Germinal center (tissue), 1 donor: ENCODE measurements at regions not wholly inside any gene's neighbourhood (a gene's known extent, or its start where the extent isn't known, plus 50 kb on each side); places are given as distances from the start of the nearest gene placed in this dataset.
"Not testable (repeated sequence)": the region's sequence is repeated elsewhere in the genome, so short reads cannot be mapped to it uniquely, and the experiment has no call there.

Source experiments
- DNase-seq: peaks from one replicate; pipeline ENCODE4 v3.0.0; 2012; ENCODE audit warnings: mixed read lengths, low spot score

GRCh38 chr3:181609030-181609767, 102.5 kb upstream of the SOX2 start:
- no peak for DNase-seq

GRCh38 chr3:181604267-181604666, 107.5 kb upstream of the SOX2 start:
- no peak for DNase-seq

- no peak for DNase-seq
These were observed 115.6 kb upstream of the SOX2 start for GRCh38 chr3:181596126-181596525.

GRCh38 chr3:181590939-181591338, 120.8 kb upstream of the SOX2 start:
- not testable (repeated sequence) for DNase-seq

GRCh38 chr3:181582619-181583018, 129.1 kb upstream of the SOX2 start:
- no peak for DNase-seq

- DNase-seq, result no peak
These were observed 130.1 kb upstream of the SOX2 start for GRCh38 chr3:181581656-181582055.

GRCh38 chr3:181578743-181579142, 133.0 kb upstream of the SOX2 start:
- DNase-seq, result no peak

GRCh38 chr3:181572432-181572831, 139.3 kb upstream of the SOX2 start:
- no peak for DNase-seq

GRCh38 chr3:181570472-181570871, 141.3 kb upstream of the SOX2 start:
- no peak for DNase-seq

GRCh38 chr3:181569356-181569940, 142.3 kb upstream of the SOX2 start:
- DNase-seq, result no peak

- DNase-seq, result no peak
These were observed 143.0 kb upstream of the SOX2 start for GRCh38 chr3:181568693-181569092.

- DNase-seq, result no peak
These were observed 143.5 kb upstream of the SOX2 start for GRCh38 chr3:181568248-181568647.

- no peak for DNase-seq
These were observed 144.2 kb upstream of the SOX2 start for GRCh38 chr3:181567311-181568075.

GRCh38 chr3:181565416-181565815, 146.3 kb upstream of the SOX2 start:
- DNase-seq, result no peak

- no peak for DNase-seq
These were observed 147.5 kb upstream of the SOX2 start for GRCh38 chr3:181564222-181564621.

- DNase-seq, result no peak
These were observed 150.3 kb upstream of the SOX2 start for GRCh38 chr3:181561139-181562031.

- no peak for DNase-seq
These were observed 152.9 kb upstream of the SOX2 start for GRCh38 chr3:181558870-181559269.

GRCh38 chr3:181555681-181556080, 156.0 kb upstream of the SOX2 start:
- DNase-seq, result no peak

GRCh38 chr3:181554233-181554765, 157.4 kb upstream of the SOX2 start:
- DNase-seq, result no peak

- no peak for DNase-seq
These were observed 162.5 kb upstream of the SOX2 start for GRCh38 chr3:181549266-181549665.

GRCh38 chr3:181541414-181541813, 170.3 kb upstream of the SOX2 start:
- no peak for DNase-seq

- no peak for DNase-seq
These were observed 176.9 kb upstream of the SOX2 start for GRCh38 chr3:181534781-181535221.
